GM12864 (cell line): ENCODE measurements at regions not wholly inside any gene's neighbourhood (a gene's known extent, or its start where the extent isn't known, plus 50 kb on each side); places are given as distances from the start of the nearest gene placed in this dataset.

Source experiments
- DNase-seq: peaks from one replicate; pipeline ENCODE4 v3.0.0-alpha.2; 2011; ENCODE audit warnings: low read depth
- H3K4me3 ChIP-seq: 2 replicates; pipeline ENCODE4 v1.5.1; 2011; ENCODE audit warnings: mild to moderate bottlenecking, low read depth, low read length, control low read depth
- CTCF ChIP-seq: IDR thresholded peaks from 2 replicates; pipeline ENCODE4 v1.5.1; 2011; ENCODE audit warnings: low read depth, mild to moderate bottlenecking, moderate library complexity, low read length, control low read depth, inconsistent platforms; ENCODE audit errors: missing control alignments

DNA sequence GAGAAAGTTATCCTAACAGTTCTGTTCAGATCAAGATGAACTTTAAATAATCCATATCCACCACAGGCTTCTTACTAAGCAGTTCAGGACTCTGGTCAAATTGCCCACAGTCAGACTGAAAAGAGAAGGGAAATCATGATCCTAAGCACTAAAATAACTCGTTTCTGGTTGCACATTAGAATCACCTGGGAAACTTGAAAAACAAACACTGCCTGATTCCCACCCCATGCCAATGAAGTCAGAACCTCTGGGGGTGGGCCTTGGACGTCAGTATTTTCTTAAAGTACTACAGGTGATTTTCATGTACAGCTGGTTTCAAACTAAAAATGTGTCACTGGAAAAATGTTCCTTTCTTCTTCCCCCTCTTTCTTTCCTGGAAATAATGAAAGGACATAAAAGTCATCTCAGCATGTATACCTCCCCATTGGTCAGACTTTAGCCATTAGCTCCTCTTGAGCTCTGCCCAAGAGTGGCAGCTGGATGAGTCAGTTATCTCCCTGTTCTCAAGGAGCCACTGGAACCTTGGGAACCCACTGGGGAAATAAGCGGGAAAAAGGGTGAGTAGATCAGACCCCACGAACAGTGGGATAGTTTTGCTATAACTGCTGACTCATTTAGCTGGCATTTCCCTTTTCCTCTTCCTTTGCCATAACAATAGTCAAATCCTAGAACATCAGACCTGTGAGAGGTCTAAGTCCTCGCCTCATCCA is 75.3 kb upstream of the IL6 start:
- TF ChIP-seq CTCF, result no peak
- no peak for DNase-seq
- no peak overlapping the region for H3K4me3 ChIP-seq

GRCh38 chr7:22651036-22651435 is 76.0 kb upstream of the IL6 start:
- DNase-seq, result no peak
- no peak overlapping the region for H3K4me3 ChIP-seq
- TF ChIP-seq CTCF, result no peak

DNA sequence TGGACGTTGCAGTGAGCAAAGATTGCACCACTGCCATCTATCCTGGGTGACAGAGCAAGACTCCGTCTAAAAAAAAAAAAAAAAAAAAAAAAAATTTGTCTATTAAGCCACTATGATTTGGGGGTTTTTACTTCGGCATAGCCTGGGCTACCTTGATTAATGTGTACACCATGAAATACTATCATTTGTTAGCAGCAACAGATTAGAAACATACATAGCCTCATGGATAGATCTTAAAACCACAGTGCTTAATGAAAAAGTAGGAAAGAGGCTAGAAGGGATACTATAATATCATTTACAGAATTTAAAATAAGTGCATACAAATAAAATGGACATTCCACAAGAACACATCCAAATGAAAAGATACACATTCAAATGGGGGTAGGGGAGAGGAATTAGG is 77.3 kb upstream of the IL6 start:
- DNase-seq, result no peak
- TF ChIP-seq CTCF, result no peak
- no peak overlapping the region for H3K4me3 ChIP-seq

DNA sequence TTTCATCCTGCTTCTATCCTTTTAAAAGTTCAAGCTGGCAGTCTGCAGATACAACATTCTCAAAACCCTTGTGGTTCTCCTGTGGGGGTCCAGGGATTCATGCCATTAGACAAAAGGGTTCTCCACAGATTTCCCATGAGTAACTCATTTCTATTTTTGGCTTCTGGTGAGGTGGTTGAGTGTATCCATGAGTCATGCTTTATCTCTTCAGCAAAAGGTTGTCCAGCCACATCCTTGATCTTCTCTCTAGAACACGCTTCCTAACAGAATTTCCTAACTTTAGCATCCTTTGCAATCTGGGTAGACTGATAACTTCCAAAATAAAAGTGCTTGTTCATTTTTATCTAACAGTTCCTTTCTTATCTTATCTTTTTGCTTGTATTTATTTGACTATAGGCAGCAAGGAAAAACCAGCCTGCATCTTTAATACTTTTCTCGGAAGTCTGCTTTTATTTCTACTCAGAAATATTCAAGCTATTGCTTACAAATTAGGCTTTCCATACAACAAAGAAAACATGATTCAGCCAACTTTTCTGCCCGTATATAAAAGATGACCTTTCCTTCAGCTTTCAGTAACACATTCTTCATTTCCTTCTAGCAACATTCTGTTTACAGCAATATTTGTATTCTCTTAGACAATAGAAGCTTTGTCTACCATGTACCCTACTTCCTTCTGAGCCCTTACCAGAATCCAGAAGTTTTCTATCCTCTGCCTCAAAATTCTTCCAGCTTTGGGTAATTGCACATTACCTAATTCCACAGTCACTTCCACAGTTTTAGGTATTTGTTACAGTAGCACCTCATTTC is 79.3 kb upstream of the IL6 start:
- DNase-seq, result no peak
- no peak overlapping the region for H3K4me3 ChIP-seq
- no peak for TF ChIP-seq CTCF

DNA sequence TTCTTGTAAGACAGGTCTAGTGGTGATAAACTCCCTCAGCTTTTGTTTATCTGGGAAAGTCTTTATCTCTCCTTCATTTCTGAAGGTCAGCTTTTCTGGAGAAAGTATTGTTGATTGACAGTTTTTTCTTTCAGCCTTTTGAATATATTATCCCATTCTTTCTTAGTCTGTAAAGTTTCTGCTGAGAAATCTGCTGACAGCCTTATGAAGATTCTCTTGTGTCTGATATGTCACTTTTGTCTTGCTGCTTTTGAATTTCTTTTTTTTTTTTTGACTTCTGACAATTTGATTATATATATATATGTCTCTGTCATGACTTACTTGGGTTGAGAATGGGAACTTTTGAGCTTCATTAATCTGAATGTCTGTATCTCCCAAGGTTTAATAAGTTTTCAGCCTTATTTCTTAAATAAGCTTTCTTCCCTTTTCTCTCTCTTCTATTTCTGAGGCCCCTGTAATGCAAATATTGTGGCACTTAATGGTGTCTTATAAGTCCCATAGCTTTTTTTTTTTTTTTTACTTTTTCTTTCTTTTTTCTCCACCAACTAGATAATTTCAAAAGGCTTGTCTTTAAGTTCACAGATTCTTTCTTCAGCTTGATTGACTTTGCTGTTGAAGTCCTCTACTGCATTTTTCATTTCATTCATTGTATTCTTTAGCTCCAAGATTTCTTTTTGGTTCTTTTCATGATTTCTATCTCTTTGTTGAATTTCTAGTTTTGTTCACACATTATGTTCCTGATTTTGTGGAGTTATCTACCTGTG is 81.4 kb upstream of the IL6 start:
- no peak overlapping the region for H3K4me3 ChIP-seq
- TF ChIP-seq CTCF, result no peak
- no peak for DNase-seq

DNA sequence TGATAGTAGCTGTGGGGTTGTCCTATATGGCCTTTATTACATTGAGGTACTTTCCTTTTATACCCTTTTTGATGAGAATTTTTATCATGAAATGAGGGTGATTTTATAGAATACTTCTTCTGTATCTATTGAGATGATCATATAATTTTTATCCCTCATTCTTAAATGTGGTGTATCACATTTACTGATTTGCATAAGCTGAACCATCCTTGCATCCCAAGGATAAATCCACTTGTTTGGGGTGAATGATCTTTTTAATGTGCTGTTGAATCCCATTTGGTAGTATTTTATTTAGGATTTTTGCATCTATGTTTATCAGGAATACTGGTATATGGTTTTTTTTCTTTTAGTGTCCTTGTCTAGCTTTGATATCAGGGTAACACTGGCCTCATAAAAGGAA is 84.5 kb upstream of the IL6 start:
- TF ChIP-seq CTCF, result no peak
- no peak for DNase-seq

More for the DNA sequence above, 84.5 kb upstream of the IL6 start:
- no peak overlapping the region for H3K4me3 ChIP-seq
